Stimulated activated CD8-positive, alpha-beta memory T cell treated with anti-CD3 and anti-CD28 coated beads, Interleukin-4, amount 100 ng/mL, for 48 hours (primary cell): ENCODE measurements at regions not wholly inside any gene's neighbourhood (a gene's known extent, or its start where the extent isn't known, plus 50 kb on each side); places are given as distances from the start of the nearest gene placed in this dataset.

Experiments used
- DNase-seq: peaks from one replicate; pipeline ENCODE4 v3.0.0-alpha.2; 2020

DNA sequence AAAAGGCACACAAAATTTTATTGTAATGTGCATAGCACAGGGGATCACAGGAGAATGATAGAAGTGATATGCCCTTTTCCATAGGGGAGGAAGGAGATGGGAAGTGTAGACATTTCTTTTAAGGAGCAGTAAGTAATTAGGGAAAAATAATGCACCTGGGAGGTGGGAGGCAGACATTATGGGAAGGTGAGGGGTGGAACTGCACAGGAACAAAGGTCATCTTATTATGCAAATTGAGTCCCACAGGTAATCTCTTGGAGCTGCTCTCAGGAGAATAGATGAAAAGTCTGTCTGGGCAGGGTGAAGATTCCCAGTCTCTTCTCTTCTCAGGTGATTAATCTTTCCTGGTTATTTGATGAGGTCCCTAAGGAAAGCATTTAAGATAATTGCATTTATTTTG, 331.5 kb downstream of the ENC1 start:
- no peak for DNase-seq

- DNase-seq: no peak
Observed at GRCh38 chr5:74306845-74307244, 333.7 kb downstream of the ENC1 start.

- DNase-seq: no peak
Observed at GRCh38 chr5:74304536-74304935, 336.0 kb downstream of the ENC1 start.

DNA sequence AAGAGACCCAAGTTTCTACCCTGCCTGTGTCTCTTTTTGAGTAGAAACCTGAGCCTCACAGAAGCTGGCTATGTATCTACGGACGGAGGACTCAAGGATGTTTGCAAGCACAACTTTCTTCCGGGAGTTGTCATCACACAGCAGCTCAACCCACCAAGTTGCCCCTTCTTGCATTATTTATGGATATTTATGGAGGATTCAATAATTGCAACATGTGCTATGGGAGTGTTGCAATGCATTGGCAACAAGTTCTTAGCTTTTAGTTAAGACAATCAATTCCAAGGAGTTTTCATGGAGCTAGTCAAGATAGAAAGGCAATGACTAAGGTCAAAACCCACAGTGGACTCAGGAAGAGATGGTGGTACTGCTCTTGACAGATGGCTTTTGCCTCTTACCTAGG, 336.9 kb downstream of the ENC1 start:
- no peak for DNase-seq

DNA sequence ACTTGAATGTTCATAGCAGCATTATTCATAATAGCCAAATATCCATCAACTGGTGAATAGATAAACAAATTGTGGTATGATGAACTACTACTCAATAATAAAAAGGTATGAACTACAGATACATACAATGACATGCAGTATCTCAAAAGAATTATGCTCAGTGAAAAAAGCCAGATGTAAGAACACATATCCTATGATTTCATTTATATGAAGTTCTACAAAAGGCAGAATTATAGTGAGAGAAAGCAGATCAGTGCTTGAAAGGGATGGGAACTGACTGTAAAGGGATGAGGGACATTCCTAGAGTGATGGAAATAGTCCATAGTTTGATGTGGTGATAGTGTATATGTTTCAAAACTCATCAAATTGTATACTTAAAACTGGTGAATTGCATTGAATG, 339.0 kb downstream of the ENC1 start:
- no peak for DNase-seq

- no peak for DNase-seq
Observed at GRCh38 chr5:74300808-74301389, 339.6 kb downstream of the ENC1 start.

DNA sequence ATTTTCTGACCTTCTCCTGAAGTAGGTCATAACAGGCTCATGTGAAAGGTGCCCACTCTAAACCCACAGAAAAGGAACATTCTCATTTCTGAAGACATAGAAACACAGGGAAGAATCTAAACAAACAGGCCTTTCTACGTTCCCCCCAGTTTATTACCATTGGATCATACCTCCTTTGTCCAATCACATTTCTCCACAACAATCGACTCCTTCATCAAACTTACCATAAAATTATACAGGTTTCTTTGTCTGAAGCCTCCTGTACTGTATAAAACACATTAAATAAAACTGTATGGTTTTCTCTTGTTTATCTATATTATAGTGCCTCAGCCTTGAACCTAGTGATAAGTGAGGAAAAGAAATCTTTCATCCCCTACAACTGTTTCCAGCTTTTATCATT, 340.7 kb downstream of the ENC1 start:
- DNase-seq: no peak

GRCh38 chr5:74296685-74297408, 343.7 kb downstream of the ENC1 start:
- no peak for DNase-seq

GRCh38 chr5:74295676-74296075, 344.9 kb downstream of the ENC1 start:
- DNase-seq: no peak

DNA sequence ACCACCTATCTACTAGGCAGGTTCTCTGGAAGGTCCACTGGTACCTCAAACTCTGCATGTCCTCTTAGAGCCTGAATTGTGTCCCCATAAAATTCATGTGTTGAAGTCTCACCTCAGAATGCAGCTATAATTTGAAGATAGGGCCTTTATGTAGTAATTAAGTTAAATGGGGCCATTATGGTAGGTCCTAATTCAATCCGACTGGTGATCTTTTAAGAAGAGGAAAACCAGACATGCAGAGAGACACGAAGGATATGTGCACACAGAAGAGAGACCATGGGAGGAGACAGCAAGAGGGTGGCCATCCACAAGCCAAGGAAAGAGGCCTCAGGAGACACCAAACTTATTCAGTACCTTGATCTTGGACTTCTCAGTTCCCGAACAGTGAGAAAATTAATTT, 345.4 kb downstream of the ENC1 start:
- DNase-seq: no peak

GRCh38 chr5:74294231-74294705, 346.3 kb downstream of the ENC1 start:
- no peak for DNase-seq

GRCh38 chr5:74293182-74293581, 347.3 kb downstream of the ENC1 start:
- no peak for DNase-seq

GRCh38 chr5:74290634-74291241, 349.8 kb downstream of the ENC1 start:
- DNase-seq: no peak

DNA sequence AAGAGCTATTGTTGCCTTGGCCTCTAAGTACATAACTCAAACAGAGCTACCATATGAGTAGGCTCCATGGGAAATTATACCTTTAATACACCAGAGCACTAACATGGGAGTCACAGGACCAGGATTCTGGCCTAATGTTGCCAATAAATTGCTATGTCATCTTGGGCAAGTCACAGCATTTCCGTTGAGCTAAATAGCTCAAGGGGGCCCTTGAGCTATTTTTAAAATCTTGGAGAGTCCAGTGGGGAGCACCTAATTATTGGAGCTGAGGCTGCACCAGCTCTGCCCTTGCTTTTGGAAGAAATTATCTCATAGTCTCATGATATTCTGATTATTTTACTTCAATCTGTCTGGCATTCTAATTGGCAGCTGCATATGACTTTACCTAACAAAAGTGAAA, 350.8 kb downstream of the ENC1 start:
- DNase-seq: no peak

GRCh38 chr5:74289238-74289637, 351.3 kb downstream of the ENC1 start:
- DNase-seq: no peak

DNA sequence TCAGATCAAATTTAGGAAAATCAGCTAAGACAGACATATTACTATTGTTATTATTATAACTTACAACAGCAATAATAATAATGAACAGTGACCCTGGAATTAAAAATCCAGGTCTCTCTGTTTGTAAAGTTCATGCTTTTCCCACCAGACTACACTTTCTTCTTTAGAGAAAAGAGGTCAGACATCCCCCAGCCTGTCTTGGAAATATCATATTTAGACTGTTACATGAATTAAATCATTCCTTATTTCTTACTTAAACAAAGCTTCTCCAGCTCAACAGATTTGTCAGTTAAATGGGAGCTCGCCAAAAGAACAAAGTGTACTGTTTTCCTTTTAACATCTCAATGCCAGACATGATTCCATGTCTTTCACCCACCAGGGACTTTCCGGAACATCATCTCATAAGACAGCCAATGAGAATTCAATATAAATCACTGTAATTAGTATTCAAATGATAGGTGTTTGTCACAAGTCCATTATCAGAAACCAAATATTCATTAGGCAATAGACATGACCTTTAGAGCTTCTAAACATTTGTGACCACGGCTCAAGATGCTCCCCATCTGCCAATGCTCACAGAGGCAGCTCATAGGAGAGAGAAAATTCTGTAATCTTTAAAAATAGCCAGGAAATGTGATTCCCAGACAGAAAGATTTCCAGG, 351.9 kb downstream of the ENC1 start:
- DNase-seq: no peak

DNA sequence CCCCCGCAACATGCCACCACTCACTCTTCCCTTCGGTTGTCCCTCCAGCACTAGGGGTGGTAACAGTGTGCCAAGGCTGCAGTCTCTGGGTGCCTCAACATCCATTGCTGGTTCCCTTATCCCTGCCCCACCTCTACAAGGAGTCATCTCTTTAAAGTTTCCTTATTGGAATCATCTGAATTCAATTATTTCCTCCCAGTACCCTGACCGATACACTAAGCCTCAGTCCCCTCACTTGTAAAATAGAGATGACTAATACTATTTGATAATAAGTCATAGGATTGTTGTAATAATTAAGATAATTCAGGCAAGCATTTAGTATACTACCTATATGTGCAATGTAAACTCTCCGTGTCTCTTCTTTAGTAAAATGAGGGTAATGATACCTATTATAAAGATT, 352.5 kb downstream of the ENC1 start:
- DNase-seq: no peak

- DNase-seq: no peak
Observed at GRCh38 chr5:74286734-74287695, 353.5 kb downstream of the ENC1 start.

DNA sequence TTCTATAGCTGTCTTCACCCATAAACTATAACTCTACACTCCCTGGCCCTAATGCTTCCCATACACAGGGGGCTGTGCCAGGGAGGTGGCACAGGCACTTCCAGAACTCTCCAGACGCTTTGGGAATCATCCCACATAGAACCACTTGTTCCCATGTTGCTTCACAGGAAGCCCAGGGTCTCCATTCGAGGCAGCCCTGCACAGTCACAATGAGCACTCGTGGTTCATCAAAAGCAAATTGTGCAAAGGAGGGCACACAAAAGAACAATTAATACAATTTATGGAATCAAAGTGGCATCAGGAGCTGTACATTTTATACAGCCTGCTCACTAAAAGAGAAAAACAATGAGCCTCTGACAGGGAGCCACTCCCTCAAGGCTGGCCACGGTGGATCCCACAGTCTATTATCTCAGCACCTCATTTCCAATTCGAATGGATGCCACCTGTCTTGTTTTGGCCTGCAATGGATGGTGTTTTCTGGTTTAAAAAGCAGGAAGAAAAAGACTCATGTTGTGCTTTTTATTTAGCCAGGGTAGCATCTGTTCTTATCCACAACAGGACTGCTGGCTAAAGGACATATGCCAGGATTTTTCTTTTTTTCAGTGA, 354.8 kb downstream of the ENC1 start:
- no peak for DNase-seq

- DNase-seq: no peak
Observed at GRCh38 chr5:74282490-74282889, 358.0 kb downstream of the ENC1 start.

DNA sequence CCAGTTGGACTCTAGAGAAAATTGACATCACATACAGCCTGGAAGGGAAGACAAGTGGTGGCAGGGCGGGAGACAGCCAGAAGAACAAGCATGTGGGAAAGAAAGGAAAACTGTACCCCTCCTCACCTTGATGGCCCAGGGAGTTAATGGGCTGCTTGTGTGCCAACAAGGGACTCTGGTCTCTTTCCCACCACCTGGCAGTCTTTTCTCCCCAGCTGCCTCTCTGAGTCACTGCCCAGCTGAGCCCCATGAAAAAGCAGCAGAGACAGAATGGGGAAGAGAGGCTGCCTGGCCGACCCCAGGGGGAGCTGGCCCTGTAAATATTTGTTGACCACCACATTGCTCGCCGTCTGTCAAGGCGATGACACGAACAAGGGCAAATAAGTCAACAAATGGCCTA, 359.4 kb downstream of the ENC1 start:
- no peak for DNase-seq

DNA sequence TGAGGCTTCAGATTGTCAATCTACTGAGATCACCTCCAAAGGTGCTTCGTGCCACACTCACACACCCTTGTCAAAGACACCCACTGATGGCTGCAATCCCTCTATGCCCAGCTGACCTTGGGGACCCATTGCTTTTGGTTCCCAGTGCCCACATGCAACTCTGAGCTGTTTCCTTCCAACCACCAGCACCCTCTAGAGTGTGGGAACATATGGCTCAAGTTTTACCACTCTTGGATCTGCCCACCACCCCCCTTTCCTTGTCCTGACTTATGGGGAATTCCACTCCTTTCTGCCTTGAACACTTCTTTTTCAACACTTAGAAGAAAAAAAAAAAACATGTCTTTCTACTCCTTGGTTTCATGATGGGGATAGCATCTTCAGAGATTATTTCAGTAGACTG, 360.2 kb downstream of the ENC1 start:
- no peak for DNase-seq
